Kidney (tissue), 13 donors: ENCODE measurements at regions not wholly inside any gene's neighbourhood (a gene's known extent, or its start where the extent isn't known, plus 50 kb on each side); places are given as distances from the start of the nearest gene placed in this dataset.
A peak's percentile ranks its signal among the peaks of the same experiment; 100 is the strongest.

Source experiments
- DNase-seq, 5 donors: peaks; one replicate each; pipeline ENCODE4 v3.0.0-alpha.2; 2013 to 2020
- FAIRE-seq: peaks from 2 replicates; lab custom pipeline; 2012; peaks lifted over from hg19 to GRCh38; lab: Jason Lieb, UNC
- H3K27ac ChIP-seq, 2 donors: one replicate each; pipeline ENCODE4 v1.7.0; 2013; ENCODE audit warnings: low read depth in 2 of 2, low read length in 2 of 2, inconsistent platforms in 1 of 2
- H3K27me3 ChIP-seq: one replicate; pipeline ENCODE4 v1.7.1; 2013; ENCODE audit warnings: low read length, inconsistent platforms; ENCODE audit not compliant: control insufficient read depth, insufficient read depth
- H3K36me3 ChIP-seq, 3 donors: one replicate each; pipeline versions ENCODE4 v1.7.0 to v1.7.1; 2013; ENCODE audit warnings: low read length in 3 of 3, control low read depth in 1 of 3, inconsistent platforms in 1 of 3; ENCODE audit not compliant: insufficient read depth in 3 of 3, control insufficient read depth in 2 of 3
- H3K4me1 ChIP-seq, 3 donors: one replicate each; pipeline versions ENCODE4 v1.7.0 to v1.7.1; 2013; ENCODE audit warnings: low read length in 3 of 3, inconsistent platforms in 1 of 3, low read depth in 1 of 3; ENCODE audit not compliant: control insufficient read depth in 2 of 3, insufficient read depth in 2 of 3
- H3K4me3 ChIP-seq, 3 donors: one replicate each; pipeline versions ENCODE4 v1.7.0 to v1.8.1; 2013; ENCODE audit warnings: low read length in 3 of 3, control low read depth in 1 of 3, inconsistent platforms in 1 of 3
- H3K9ac ChIP-seq, 3 donors: one replicate each; pipeline versions ENCODE4 v1.7.0 to v1.7.1; 2013; ENCODE audit warnings: low read length in 3 of 3, control low read depth in 1 of 3, inconsistent platforms in 1 of 3
- H3K9me3 ChIP-seq, 3 donors: one replicate each; pipeline versions ENCODE4 v1.7.0 to v1.7.1; 2013; ENCODE audit warnings: low read length in 3 of 3, control low read depth in 1 of 3, inconsistent platforms in 1 of 3; ENCODE audit not compliant: control insufficient read depth in 2 of 3, insufficient read depth in 1 of 3
- intact Hi-C: fragments of 100-400 bp; cut with DNase I; formaldehyde crosslinking; loops from one replicate; pipeline ENCODE4 v1.11.1; 2022
- TF ChIP-seq, protein P1 (sequence below): IDR thresholded peaks from 3 replicates; pipeline ENCODE4 v1.5.1; 2012; ENCODE audit warnings: mild to moderate bottlenecking, moderate library complexity, borderline replicate concordance; ENCODE audit not compliant: insufficient read depth; ENCODE audit errors: extremely low read depth
- donor health status: control.
- donor health status: control.
- donor health status: control.
- donor health status: control.
- donor health status: control.
- donor health status: DM: yes; HTN: yes; CAD: no.
- donor health status: Normal renal cell carcinoma (clear cell type).

DNA sequence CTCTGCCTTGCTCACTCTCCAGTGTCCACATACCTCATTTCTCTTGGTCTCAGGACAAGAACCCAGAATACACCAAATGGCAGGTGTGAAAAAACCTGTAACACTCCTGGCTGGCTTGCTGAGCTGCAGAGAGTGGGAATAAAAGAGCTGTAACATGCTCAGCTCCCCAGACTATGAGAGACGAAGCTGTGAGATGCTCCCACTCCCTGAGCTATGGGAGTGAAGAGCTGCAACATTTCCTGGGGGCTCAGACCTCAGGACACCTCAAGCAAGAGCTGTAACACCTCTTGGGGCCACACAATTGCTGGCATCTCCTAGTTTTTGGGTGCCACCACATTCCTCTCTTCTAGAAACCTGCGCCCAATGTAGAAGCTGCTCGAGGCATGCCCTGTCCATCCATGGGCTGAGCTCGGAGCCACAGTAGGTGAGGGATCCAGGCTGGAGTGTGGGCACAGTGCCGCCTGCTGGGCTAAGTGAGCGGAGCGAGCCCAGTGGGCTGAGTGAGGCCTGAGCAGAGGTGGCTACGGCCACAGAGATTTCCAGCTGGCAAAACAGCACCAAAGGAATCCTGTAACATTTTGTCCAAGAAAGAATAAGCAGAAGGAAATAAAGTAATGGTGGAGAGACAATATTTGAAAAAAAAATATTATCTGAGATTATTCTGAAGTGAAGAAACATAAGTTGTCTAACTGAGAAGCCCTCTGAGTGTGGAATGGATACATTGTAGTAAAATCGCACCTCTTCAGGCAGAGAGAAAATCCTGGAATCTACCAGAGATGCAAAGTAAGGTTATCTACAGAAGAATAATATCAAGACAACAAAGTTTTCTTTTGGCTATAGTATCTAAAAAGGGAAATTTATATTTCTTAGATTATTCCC is 186.2 kb upstream of the PCDH9 start:
- DNase-seq (peak in 1 of 5 donors; percentile 10), FAIRE-seq (no peak)
- Histone ChIP-seq H3K36me3 (no peaks in the 10 kb centered on the region), H3K27ac (no peak overlapping the region), H3K9ac (no peak overlapping the region), H3K4me3 (no peak overlapping the region), H3K9me3 (no peaks in the 10 kb centered on the region), H3K27me3 (no peaks in the 10 kb centered on the region), H3K4me1 (no peaks in the 10 kb centered on the region)
- intact Hi-C loops, result no loop called here
- TF ChIP-seq, protein P1, sequence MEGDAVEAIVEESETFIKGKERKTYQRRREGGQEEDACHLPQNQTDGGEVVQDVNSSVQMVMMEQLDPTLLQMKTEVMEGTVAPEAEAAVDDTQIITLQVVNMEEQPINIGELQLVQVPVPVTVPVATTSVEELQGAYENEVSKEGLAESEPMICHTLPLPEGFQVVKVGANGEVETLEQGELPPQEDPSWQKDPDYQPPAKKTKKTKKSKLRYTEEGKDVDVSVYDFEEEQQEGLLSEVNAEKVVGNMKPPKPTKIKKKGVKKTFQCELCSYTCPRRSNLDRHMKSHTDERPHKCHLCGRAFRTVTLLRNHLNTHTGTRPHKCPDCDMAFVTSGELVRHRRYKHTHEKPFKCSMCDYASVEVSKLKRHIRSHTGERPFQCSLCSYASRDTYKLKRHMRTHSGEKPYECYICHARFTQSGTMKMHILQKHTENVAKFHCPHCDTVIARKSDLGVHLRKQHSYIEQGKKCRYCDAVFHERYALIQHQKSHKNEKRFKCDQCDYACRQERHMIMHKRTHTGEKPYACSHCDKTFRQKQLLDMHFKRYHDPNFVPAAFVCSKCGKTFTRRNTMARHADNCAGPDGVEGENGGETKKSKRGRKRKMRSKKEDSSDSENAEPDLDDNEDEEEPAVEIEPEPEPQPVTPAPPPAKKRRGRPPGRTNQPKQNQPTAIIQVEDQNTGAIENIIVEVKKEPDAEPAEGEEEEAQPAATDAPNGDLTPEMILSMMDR, result peak; percentile 9

DNA sequence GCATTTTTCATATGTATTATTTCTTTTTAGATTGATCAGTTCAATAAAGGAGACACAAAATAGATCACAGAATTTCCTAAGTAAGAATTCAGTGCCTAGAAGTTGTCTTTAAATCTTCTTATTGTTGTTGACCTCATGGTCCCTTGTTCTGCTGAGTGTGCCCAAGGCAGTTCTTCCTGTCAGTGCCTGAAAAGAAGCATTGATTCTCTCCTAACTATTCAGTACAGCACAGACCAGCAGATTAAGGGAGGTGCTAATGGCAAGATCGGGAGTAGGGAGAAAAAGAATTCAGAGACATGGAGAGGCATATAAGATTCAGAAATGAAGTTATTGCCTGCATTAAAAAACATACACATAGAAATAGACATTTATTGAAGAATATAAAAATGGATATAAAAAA is 180.5 kb upstream of the PCDH9 start:
- H3K9me3 ChIP-seq, result no peaks in the 10 kb centered on the region
- intact Hi-C loops, result no loop called here
- TF ChIP-seq, protein P1, result no peak
- no peak for FAIRE-seq
- no peak overlapping the region for H3K4me3 ChIP-seq
- no peaks in the 10 kb centered on the region for H3K36me3 ChIP-seq
- H3K4me1 ChIP-seq, result no peaks in the 10 kb centered on the region
- no peak overlapping the region for H3K27ac ChIP-seq
- no peak for DNase-seq
- no peaks in the 10 kb centered on the region for H3K27me3 ChIP-seq
- H3K9ac ChIP-seq, result no peak overlapping the region

DNA sequence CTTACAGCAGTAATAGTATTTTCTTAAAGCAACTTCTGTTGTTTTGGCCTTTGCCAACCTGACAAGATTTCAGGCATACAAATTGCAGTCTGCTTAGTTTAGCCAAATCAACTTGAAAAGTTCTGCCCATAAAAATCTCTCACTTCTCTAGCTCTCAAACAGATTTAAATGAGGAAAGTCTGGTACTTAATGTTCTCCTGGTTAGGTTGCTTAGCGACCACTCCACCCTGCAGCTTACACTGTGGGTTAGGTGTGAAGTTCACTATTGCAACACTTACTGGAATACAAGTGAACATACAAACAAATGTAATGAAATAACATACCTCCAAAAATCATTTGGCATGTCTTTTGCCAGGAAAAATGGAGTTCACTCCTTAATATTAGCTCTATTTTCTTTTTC is 178.7 kb upstream of the PCDH9 start:
- DNase-seq, result peak in 2 of 5 donors; percentile 12
- Histone ChIP-seq H3K9me3 (no peaks in the 10 kb centered on the region), H3K27me3 (no peaks in the 10 kb centered on the region), H3K36me3 (no peaks in the 10 kb centered on the region), H3K4me1 (no peaks in the 10 kb centered on the region), H3K9ac (no peak overlapping the region), H3K27ac (no peak overlapping the region), H3K4me3 (no peak overlapping the region)
- TF ChIP-seq, protein P1, result no peak
- FAIRE-seq, result no peak
- intact Hi-C loops, result no loop called here
